ENCODE measurements at regions not wholly inside any gene's neighbourhood (a gene's known extent, or its start where the extent isn't known, plus 50 kb on each side); places are given as distances from the start of the nearest gene placed in this dataset.

GRCh38 chr13:57340878-57341277 is 173.9 kb downstream of the PRR20E start:
- H3K36me3 ChIP-seq (ENCODE audit: insufficient read depth): no peaks in the 10 kb centered on the region
- no peaks in the 10 kb centered on the region for H4K20me1 ChIP-seq (replicated peaks; ENCODE audit: insufficient read depth)
- no peaks in the 10 kb centered on the region for H3K9me3 Mint-ChIP-seq
- H3K27me3 Mint-ChIP-seq (ENCODE audit: insufficient read depth, low read depth, poor library complexity): no peaks in the 10 kb centered on the region
- no peak overlapping the region for H3K4me2 ChIP-seq
- no peak overlapping the region for H2AFZ ChIP-seq
- H3K27ac ChIP-seq (ENCODE audit: low read depth): no peak overlapping the region
- H3K9me2 ChIP-seq (ENCODE audit: insufficient read depth): no peaks in the 10 kb centered on the region; the same call in 1 of the 2 replicates
- no peak overlapping the region for H3K4me3 ChIP-seq
- H3K79me2 ChIP-seq (replicated peaks; ENCODE audit: insufficient read depth): no peaks in the 10 kb centered on the region
- H3K4me3 Mint-ChIP-seq: no peak overlapping the region
- no peaks in the 10 kb centered on the region for H3K4me1 ChIP-seq (ENCODE audit: insufficient read depth)
- H3K4me1 Mint-ChIP-seq: peaks cover 6% of the 10 kb centered on the region; the same call in 2 of the 3 replicates
- no peak for ATAC-seq
- TF ChIP-seq ZNF462 (CRISPR knock-in tag; IDR thresholded peaks at IDR 0.05): no peak
- TF ChIP-seq CREB1 (CRISPR knock-in tag; IDR thresholded peaks at IDR 0.05; ENCODE audit: low read depth): no peak
- no peak for TF ChIP-seq JUNB (IDR thresholded peaks at IDR 0.05; ENCODE audit: unreplicated experiment)
- no peak for TF ChIP-seq ZNF331 (CRISPR knock-in tag; IDR thresholded peaks at IDR 0.05; ENCODE audit: low read depth)
- TF ChIP-seq EZH2phosphoT487 (IDR thresholded peaks at IDR 0.05; ENCODE audit: unreplicated experiment): no peak
- TF ChIP-seq, protein P1, sequence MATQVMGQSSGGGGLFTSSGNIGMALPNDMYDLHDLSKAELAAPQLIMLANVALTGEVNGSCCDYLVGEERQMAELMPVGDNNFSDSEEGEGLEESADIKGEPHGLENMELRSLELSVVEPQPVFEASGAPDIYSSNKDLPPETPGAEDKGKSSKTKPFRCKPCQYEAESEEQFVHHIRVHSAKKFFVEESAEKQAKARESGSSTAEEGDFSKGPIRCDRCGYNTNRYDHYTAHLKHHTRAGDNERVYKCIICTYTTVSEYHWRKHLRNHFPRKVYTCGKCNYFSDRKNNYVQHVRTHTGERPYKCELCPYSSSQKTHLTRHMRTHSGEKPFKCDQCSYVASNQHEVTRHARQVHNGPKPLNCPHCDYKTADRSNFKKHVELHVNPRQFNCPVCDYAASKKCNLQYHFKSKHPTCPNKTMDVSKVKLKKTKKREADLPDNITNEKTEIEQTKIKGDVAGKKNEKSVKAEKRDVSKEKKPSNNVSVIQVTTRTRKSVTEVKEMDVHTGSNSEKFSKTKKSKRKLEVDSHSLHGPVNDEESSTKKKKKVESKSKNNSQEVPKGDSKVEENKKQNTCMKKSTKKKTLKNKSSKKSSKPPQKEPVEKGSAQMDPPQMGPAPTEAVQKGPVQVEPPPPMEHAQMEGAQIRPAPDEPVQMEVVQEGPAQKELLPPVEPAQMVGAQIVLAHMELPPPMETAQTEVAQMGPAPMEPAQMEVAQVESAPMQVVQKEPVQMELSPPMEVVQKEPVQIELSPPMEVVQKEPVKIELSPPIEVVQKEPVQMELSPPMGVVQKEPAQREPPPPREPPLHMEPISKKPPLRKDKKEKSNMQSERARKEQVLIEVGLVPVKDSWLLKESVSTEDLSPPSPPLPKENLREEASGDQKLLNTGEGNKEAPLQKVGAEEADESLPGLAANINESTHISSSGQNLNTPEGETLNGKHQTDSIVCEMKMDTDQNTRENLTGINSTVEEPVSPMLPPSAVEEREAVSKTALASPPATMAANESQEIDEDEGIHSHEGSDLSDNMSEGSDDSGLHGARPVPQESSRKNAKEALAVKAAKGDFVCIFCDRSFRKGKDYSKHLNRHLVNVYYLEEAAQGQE (IDR thresholded peaks at IDR 0.05; ENCODE audit: unreplicated experiment): no peak
- TF ChIP-seq CTCF (conservative IDR thresholded peaks at IDR 0.05; ENCODE audit: low read depth in 2 of 2): no peak
- TF ChIP-seq, protein P2, sequence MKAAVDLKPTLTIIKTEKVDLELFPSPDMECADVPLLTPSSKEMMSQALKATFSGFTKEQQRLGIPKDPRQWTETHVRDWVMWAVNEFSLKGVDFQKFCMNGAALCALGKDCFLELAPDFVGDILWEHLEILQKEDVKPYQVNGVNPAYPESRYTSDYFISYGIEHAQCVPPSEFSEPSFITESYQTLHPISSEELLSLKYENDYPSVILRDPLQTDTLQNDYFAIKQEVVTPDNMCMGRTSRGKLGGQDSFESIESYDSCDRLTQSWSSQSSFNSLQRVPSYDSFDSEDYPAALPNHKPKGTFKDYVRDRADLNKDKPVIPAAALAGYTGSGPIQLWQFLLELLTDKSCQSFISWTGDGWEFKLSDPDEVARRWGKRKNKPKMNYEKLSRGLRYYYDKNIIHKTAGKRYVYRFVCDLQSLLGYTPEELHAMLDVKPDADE (IDR thresholded peaks at IDR 0.05): no peak
- no peak for TF ChIP-seq EZH2 (IDR thresholded peaks at IDR 0.05; ENCODE audit: low read depth, unreplicated experiment)
- no peak for TF ChIP-seq ZNF114 (CRISPR knock-in tag; IDR thresholded peaks at IDR 0.05)
- no peaks in the 10 kb centered on the region for H3F3A ChIP-seq (replicated peaks; ENCODE audit: low read depth)
- DNase-seq (ENCODE audit: low spot score): no peak
- no peaks in the 10 kb centered on the region for H3K27me3 ChIP-seq (ENCODE audit: insufficient read depth)
- no peak overlapping the region for H3K27ac Mint-ChIP-seq
- H3K36me3 Mint-ChIP-seq (ENCODE audit: low read depth): no peaks in the 10 kb centered on the region; the same call in 2 of the 3 replicates

All from GM23338 (cell line).